SJCRH30 (cell line): ENCODE measurements at regions not wholly inside any gene's neighbourhood (a gene's known extent, or its start where the extent isn't known, plus 50 kb on each side); places are given as distances from the start of the nearest gene placed in this dataset.

ENCODE experiments used
- DNase-seq, 2 experiments: peaks; one replicate each; pipeline ENCODE4 v3.0.0-alpha.2; 2015 to 2020
- H3K27ac ChIP-seq: fragments of 250-450 bp; sonication (Bioruptor Pico); 2 replicates; pipeline ENCODE4 v1.5.1; 2020; ENCODE audit warnings: mild to moderate bottlenecking, moderate library complexity
- H3K27me3 ChIP-seq: fragments of 250-450 bp; sonication (Bioruptor Pico); 2 replicates; pipeline ENCODE4 v1.5.1; 2020; ENCODE audit warnings: mild to moderate bottlenecking, moderate library complexity
- H3K36me3 ChIP-seq: fragments of 250-450 bp; sonication (Bioruptor Pico); 2 replicates; pipeline ENCODE4 v1.5.1; 2020; ENCODE audit warnings: mild to moderate bottlenecking, moderate library complexity
- H3K4me1 ChIP-seq: fragments of 250-450 bp; sonication (Bioruptor Pico); 2 replicates; pipeline ENCODE4 v1.5.1; 2020; ENCODE audit warnings: mild to moderate bottlenecking, moderate library complexity
- H3K4me3 ChIP-seq: fragments of 250-450 bp; sonication (Bioruptor Pico); 2 replicates; pipeline ENCODE4 v1.5.1; 2020; ENCODE audit warnings: mild to moderate bottlenecking, moderate library complexity
- H3K9me3 ChIP-seq: fragments of 250-450 bp; sonication (Bioruptor Pico); replicated peaks from 2 replicates; pipeline ENCODE4 v1.5.1; 2020; ENCODE audit warnings: mild to moderate bottlenecking, moderate library complexity

- no peak for DNase-seq
- H3K9me3 ChIP-seq, result no peaks in the 10 kb centered on the region
- no peaks in the 10 kb centered on the region for H3K27me3 ChIP-seq
- H3K4me3 ChIP-seq, result no peak overlapping the region
- no peak overlapping the region for H3K27ac ChIP-seq
- H3K36me3 ChIP-seq, result no peaks in the 10 kb centered on the region
- no peaks in the 10 kb centered on the region for H3K4me1 ChIP-seq
Measured at GRCh38 chr6:126608681-126609080, 268.8 kb downstream of the CENPW start.

GRCh38 chr6:126614642-126615504 is 275.0 kb downstream of the CENPW start:
- Histone ChIP-seq H3K27me3 (no peaks in the 10 kb centered on the region), H3K9me3 (no peaks in the 10 kb centered on the region), H3K4me3 (no peak overlapping the region), H3K27ac (no peak overlapping the region), H3K4me1 (no peaks in the 10 kb centered on the region), H3K36me3 (no peaks in the 10 kb centered on the region)
- DNase-seq, result peak in 1 of 2 experiments; percentile 6

- H3K27me3 ChIP-seq, result no peaks in the 10 kb centered on the region
Measured at GRCh38 chr6:126616866-126617265, 277.0 kb downstream of the CENPW start.

DNA sequence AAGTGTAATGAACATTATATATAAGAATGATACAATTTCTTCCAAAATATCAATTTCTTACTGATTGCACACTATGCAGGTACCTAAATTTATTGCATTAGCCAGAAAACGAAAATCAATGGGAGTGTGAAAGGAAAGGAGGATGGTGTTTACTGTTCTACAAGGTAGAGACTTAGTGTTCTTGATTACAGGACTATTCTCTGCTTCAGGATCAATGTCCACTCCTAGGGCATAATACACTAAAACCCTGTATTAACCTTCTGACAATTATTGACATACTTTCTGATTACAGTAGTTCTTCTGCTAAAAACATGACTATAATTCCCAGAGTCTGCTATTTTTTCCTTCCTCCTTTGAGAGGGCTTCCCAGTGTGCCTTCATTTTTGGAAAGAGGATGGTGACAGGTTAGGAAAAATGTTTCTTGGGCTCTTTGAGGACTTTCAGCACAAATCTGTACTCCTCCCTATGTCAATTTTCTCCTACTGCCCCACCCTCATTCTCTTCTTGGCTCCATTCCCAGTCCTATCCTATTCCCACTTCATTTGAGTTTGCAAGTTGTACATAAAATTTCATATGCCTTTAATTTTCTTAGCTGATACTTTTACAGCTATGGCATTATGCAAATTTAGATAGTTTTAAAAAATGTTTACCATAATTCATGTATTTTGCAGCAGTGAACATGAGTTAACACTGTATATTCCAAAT is 278.9 kb downstream of the CENPW start:
- H3K4me1 ChIP-seq, result no peaks in the 10 kb centered on the region
- H3K36me3 ChIP-seq, result no peaks in the 10 kb centered on the region
- H3K4me3 ChIP-seq, result no peak overlapping the region
- no peak overlapping the region for H3K27ac ChIP-seq
- H3K27me3 ChIP-seq, result no peaks in the 10 kb centered on the region
- no peak for DNase-seq
- H3K9me3 ChIP-seq, result no peaks in the 10 kb centered on the region; the same call in 1 of the 2 replicates

More at GRCh38 chr6:126616866-126617265, 277.0 kb downstream of the CENPW start:
- DNase-seq, result no peak
- no peaks in the 10 kb centered on the region; the same call in 1 of the 2 replicates for H3K9me3 ChIP-seq
- H3K4me3 ChIP-seq, result no peak overlapping the region
- no peak overlapping the region for H3K27ac ChIP-seq
- H3K36me3 ChIP-seq, result no peaks in the 10 kb centered on the region
- H3K4me1 ChIP-seq, result no peaks in the 10 kb centered on the region

DNA sequence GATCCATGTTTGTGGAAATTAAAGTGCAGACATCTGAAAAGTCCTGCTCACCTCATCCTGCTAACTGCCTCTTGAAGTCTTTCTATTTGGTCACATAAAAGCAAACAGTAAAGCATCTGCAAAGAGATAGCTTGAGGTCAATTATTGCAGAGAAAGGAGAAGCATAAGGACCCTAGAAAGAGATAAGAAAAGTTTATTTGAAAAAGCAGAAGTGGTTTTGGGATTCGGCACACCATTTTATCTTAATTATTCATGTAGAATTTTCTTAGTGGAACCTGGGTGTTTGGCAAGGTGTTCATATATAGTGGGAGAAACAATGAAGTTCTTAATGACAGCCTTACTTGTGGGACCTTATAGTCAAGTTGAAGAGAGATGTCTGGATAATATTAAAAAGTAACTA is 280.8 kb downstream of the CENPW start:
- Histone ChIP-seq H3K4me3 (no peak overlapping the region), H3K36me3 (no peaks in the 10 kb centered on the region), H3K27ac (no peak overlapping the region), H3K27me3 (no peaks in the 10 kb centered on the region), H3K4me1 (no peaks in the 10 kb centered on the region), H3K9me3 (no peaks in the 10 kb centered on the region; the same call in 1 of the 2 replicates)
- DNase-seq, result no peak

- H3K27me3 ChIP-seq, result no peaks in the 10 kb centered on the region
- no peaks in the 10 kb centered on the region for H3K36me3 ChIP-seq
- no peaks in the 10 kb centered on the region; the same call in 1 of the 2 replicates for H3K9me3 ChIP-seq
- DNase-seq, result peak; percentile 33 to 59
- no peaks in the 10 kb centered on the region for H3K4me1 ChIP-seq
- no peak overlapping the region for H3K27ac ChIP-seq
- H3K4me3 ChIP-seq, result no peak overlapping the region
Measured at GRCh38 chr6:126625019-126625418, 285.1 kb downstream of the CENPW start.

- Histone ChIP-seq H3K4me1 (no peaks in the 10 kb centered on the region), H3K27ac (no peak overlapping the region), H3K9me3 (no peaks in the 10 kb centered on the region), H3K36me3 (no peaks in the 10 kb centered on the region), H3K27me3 (no peaks in the 10 kb centered on the region), H3K4me3 (no peak overlapping the region)
- peak in 1 of 2 experiments; percentile 9 for DNase-seq
Measured at GRCh38 chr6:126628125-126628524, 288.2 kb downstream of the CENPW start.

GRCh38 chr6:126631363-126631762 is 291.4 kb downstream of the CENPW start:
- Histone ChIP-seq H3K9me3 (no peaks in the 10 kb centered on the region), H3K4me1 (no peaks in the 10 kb centered on the region), H3K4me3 (no peak overlapping the region), H3K27ac (no peak overlapping the region), H3K27me3 (no peaks in the 10 kb centered on the region), H3K36me3 (no peaks in the 10 kb centered on the region)
- DNase-seq, result no peak

- no peaks in the 10 kb centered on the region for H3K4me1 ChIP-seq
- no peaks in the 10 kb centered on the region for H3K27me3 ChIP-seq
- no peaks in the 10 kb centered on the region for H3K9me3 ChIP-seq
- no peaks in the 10 kb centered on the region for H3K36me3 ChIP-seq
- H3K4me3 ChIP-seq, result no peak overlapping the region
- no peak overlapping the region for H3K27ac ChIP-seq
- DNase-seq, result no peak
Measured at GRCh38 chr6:126632271-126632670, 292.4 kb downstream of the CENPW start.

- Histone ChIP-seq H3K9me3 (no peaks in the 10 kb centered on the region), H3K27me3 (no peaks in the 10 kb centered on the region), H3K4me1 (no peaks in the 10 kb centered on the region), H3K4me3 (no peak overlapping the region), H3K27ac (no peak overlapping the region), H3K36me3 (no peaks in the 10 kb centered on the region)
- no peak for DNase-seq
Measured at GRCh38 chr6:126633373-126633772, 293.5 kb downstream of the CENPW start.

DNA sequence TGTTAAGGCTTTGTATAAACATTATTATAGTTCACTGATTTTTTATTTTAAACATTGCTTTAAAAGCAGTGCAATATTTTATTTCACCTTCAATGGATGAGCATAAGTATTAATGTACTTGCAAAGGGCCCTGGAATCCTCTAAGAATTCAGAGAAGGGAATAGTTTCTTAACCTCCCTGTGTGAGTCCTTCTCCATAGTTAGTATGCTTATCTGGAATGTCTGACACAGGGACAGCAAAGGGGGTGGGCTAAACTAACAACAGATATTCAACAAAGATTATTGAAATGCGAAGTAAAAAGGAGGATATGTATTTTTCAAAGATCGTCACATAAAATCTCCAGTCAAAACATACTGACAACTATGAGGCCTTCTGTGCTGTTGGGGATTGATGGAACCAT is 300.4 kb downstream of the CENPW start:
- no peak for DNase-seq
- H3K9me3 ChIP-seq, result no peaks in the 10 kb centered on the region

DNA sequence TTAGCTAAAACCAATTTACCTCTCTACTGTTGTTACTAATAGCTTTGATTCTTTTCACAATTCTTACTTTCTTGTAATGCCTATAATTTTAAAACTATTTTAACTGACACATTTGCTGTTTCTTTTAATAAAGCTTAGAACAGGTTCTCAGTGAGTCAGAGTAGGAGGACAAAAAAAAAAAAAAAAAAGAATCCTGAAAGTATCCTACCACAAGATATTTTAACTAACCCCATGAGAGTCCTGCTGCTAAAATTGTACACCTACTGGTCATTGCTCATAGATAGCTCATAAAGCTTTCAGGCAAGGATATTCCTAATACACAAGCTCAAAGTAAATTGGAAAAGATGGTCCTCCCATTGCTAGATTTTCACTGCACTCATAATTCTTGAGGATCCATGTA is 301.0 kb downstream of the CENPW start:
- no peak overlapping the region for H3K4me3 ChIP-seq
- DNase-seq, result no peak
- H3K27me3 ChIP-seq, result no peaks in the 10 kb centered on the region
- H3K4me1 ChIP-seq, result no peaks in the 10 kb centered on the region
- no peak overlapping the region for H3K27ac ChIP-seq
- no peaks in the 10 kb centered on the region for H3K9me3 ChIP-seq
- no peaks in the 10 kb centered on the region for H3K36me3 ChIP-seq

More for the DNA sequence above, 300.4 kb downstream of the CENPW start:
- Histone ChIP-seq H3K4me1 (no peaks in the 10 kb centered on the region), H3K36me3 (no peaks in the 10 kb centered on the region), H3K27me3 (no peaks in the 10 kb centered on the region), H3K4me3 (no peak overlapping the region), H3K27ac (no peak overlapping the region)

GRCh38 chr6:126641641-126642040 is 301.7 kb downstream of the CENPW start:
- Histone ChIP-seq H3K9me3 (no peaks in the 10 kb centered on the region), H3K27me3 (no peaks in the 10 kb centered on the region), H3K36me3 (no peaks in the 10 kb centered on the region), H3K4me1 (no peaks in the 10 kb centered on the region), H3K4me3 (no peak overlapping the region), H3K27ac (no peak overlapping the region)
- DNase-seq, result no peak

GRCh38 chr6:126643352-126643751 is 303.4 kb downstream of the CENPW start:
- Histone ChIP-seq H3K27me3 (no peaks in the 10 kb centered on the region), H3K4me3 (no peak overlapping the region), H3K27ac (no peak overlapping the region), H3K9me3 (no peaks in the 10 kb centered on the region), H3K36me3 (no peaks in the 10 kb centered on the region), H3K4me1 (no peaks in the 10 kb centered on the region)
- no peak for DNase-seq

- peak in 1 of 2 experiments; percentile 58 for DNase-seq
- no peaks in the 10 kb centered on the region for H3K36me3 ChIP-seq
- no peak overlapping the region for H3K27ac ChIP-seq
- H3K4me1 ChIP-seq, result no peaks in the 10 kb centered on the region
- H3K9me3 ChIP-seq, result no peaks in the 10 kb centered on the region
- H3K4me3 ChIP-seq, result peak overlapping the region; percentile 2; the same call in 1 of the 2 replicates
- no peaks in the 10 kb centered on the region; the same call in 1 of the 2 replicates for H3K27me3 ChIP-seq
Measured at GRCh38 chr6:126650931-126651330, 311.0 kb downstream of the CENPW start.
